ENCODE measurements at regions not wholly inside any gene's neighbourhood (a gene's known extent, or its start where the extent isn't known, plus 50 kb on each side); places are given as distances from the start of the nearest gene placed in this dataset.
A peak's percentile ranks its signal among the peaks of the same experiment; 100 is the strongest.

DNA sequence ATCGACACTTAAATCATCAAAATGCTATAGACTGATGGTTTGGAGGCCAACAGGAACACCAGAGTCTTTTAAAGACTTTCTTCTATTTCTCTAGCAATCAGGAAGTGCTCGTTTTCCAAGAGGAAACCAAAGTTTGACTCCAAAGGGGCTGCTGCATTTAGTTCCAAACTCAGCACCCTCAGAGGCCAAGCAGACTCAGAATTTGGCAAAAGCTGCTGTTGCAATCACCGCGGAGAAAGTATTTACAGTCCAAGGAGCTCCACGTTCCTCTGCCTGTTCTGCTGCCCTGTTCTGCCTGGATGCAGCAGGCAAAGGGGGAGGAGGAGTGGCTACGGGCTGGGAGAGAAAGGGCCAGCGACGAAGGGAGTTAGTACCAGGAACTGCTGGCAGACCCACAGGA lies 325.1 kb downstream of the BCL11B start:
- intact Hi-C loops (cut with DNase I) = no loop called here
- peak; percentile 91 for ATAC-seq (ENCODE audit: poor library complexity)
- DNase-seq = peak; percentile 51

DNA sequence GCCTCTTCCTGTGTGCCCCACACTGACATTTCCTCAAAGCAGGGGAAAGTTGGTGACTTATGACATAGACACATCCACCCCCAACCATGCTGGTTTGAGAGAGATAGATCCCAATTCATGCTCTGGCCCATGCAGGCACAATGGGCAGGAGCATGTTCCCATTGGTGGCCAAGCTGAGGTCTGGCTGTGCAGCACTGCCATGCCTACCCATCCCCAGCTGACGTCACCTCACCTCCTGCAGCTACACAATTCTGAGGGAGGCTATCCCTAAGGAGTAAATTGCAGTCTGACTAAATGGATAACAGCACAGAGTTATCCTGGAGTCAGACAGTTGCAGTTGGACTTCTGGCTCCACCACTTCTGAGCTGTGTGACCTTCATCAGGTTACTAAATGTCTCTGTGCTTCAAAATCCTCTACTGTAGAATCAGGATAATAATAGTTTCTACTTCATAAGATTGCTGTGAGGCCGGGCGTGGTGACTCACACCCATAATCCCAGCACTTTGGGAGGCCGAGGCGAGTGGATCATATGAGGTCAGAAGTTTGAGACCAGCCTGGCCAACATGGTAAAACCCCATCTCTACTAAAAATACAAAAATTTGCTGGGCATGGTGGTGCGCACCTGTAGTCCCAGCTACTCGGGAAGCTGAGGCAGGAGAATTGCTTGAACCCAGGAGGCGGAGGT lies 323.9 kb downstream of the BCL11B start:
- intact Hi-C loops (cut with DNase I) = no loop called here
- no peak for ATAC-seq (ENCODE audit: poor library complexity)
- no peak for DNase-seq

DNA sequence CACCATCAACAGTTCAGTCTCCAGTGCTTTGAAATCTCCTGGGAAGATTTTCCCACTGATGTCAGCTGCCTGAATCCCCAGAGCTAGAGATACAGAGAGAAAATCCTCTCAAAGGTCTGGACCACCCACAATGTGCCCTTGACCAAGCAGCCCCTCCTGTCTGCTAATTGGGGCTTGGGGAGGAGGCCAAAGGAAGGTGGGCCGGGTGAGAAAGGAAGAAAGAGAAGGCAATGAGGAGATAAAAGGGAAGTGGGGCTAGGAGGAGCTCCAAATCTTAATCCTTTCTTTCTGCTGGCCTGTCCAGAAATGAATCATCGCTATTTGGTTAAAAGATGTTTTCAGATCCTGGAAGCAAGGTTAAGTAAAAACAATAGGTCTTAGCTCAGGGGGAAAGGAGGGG lies 322.9 kb downstream of the BCL11B start:
- intact Hi-C loops (cut with DNase I) = no loop called here
- DNase-seq (no peak), ATAC-seq (ENCODE audit: poor library complexity) (no peak)

DNA sequence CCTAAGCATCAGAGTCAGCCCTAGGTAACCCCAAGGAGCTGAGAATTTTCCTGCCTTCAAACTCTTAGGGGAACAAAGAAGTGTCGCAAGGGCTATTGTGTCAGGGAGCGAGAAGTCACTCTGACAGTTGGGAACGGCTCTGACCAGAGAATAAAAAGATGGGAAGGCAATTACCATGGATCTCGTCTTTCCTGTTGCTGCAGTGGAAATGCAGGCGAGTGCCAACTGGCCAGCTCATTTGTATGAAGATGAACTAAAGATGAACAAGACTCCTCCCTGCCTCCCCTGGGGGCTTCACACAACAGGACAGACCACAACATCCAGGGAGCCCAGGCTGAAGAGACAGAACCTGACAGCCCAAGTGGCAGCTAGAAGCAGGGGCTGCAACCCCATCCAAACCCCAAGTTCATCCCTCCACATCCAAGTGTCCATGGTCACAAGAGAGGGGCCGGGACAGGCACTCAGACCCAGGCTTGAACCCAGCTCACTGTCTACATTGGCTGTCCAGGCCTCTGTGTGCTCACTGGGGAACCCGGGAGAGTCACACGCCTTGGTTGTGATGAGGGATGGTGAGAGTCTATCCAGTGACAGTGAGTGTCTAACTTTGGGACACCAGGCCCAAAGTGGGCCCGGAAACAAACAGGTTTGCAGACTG lies 322.4 kb downstream of the BCL11B start:
- DNase-seq (no peak), ATAC-seq (ENCODE audit: poor library complexity) (no peak)
- intact Hi-C loops (cut with DNase I) = no loop called here

DNA sequence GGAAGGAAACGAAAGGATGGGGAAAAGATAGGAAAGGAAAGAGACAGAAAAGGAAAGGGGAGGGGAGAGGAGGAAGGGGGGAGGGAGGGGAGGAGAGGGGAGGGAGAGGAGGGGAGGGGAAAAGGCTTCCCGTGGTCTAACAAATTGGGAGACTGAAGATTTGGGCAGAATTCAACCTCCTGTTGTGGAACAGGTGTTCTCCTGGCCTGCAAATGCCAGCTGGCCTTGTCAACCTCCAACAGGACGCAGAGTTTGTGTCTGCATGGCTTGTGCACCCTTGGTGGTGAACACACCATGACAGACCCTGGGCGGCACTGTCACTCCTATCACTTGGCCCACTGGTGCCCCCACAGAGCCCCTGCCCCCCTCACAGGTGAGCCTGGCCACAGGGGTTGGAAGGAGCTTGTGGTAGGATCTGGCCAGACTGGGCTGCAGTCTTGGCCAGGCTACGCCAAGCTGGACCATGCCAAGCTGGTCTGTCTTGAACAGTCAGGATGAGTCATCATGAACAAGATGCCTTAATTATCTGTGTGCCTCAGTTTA lies 321.6 kb downstream of the BCL11B start:
- intact Hi-C loops (cut with DNase I) = no loop called here
- ATAC-seq (ENCODE audit: poor library complexity) (no peak), DNase-seq (no peak)

DNA sequence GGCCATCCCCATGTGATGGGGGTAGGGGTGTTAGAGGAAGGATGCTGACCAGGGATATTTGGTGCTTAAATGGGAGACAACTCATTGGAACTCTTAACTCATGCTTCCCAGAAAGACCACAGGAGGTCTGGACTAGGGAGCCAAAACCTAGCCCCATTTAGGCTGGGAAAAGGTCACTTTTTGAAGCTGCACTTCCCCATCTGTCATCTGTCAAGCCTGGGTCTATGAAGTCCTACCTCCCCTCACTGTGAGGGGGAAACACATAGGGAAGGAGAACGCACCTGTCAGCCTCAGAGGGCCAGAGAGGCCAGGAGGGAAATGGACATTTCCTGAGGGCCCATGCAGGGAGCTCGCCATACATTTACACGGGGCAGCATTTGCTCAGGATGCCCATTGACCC lies 321.0 kb downstream of the BCL11B start:
- DNase-seq = no peak
- intact Hi-C loops (cut with DNase I) = no loop called here

DNA sequence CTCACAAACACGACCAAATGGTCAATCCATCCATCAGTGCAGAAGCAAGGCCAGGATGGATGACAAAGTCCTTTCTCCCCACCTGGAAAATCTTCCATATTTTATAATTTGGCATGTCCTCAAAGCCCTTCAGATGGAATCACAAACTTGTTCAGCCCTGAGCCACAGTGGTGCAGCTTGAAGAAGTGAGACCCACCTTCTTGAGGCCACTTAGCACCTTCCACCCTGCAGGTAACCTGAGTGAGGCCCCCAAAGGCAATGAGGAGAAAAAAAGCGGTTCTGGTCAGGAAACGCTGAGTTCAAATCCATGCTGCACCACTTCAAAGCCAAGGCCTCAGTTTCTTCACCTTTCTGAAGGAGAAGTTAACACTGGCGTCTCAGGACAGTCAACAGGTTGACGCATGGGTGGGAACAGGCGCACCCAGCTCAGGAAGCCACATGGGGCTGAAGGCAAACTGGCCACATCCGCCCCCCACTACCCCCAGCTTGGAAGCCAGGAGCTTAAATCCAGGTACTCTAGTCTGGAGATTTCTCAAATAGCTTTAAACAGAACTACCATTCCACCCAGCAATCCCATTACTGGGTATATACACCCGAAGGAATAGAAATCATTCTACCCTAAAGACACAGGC lies 320.4 kb downstream of the BCL11B start:
- ATAC-seq (ENCODE audit: poor library complexity) = no peak
- intact Hi-C loops (cut with DNase I) = no loop called here
- DNase-seq = no peak

More for the DNA sequence above, 321.0 kb downstream of the BCL11B start:
- ATAC-seq (ENCODE audit: poor library complexity) = no peak

DNA sequence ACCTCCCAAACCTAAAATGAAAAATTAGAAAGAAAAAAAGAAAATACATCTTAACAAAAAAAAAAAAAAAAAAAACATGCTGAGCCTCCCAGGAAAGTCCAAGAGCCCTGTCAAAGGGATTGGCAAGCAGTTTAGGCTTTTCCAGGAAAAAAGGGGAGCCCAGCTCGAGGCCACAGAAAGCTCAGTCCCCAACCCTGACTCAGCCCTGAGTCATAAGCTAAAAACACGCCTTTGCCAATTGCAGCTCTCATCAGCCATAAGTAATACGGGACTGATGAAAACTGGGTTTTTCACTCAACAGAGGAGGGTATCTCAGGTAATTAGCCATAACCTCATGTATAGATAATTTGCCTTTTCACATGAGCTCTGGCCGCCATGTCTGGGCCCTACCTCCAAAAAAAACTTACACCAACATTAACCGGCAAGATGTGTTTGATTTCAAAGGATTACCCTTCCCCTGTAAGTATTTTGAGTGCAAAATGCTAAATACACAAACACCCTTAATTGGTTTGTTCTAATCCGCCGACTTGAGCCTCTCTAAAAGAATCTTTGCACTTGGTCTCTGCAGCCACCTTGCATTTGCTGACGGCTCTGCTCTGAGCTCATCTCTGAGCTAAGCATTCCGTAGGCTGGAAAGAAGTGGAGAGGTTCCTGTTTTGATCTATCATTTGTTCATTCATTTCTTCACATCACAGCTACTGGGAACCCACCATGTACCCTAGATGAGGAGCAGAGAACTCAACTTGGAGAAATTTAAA lies 319.2 kb downstream of the BCL11B start:
- intact Hi-C loops (cut with DNase I) = no loop called here
- ATAC-seq (ENCODE audit: poor library complexity) = no peak
- no peak for DNase-seq

DNA sequence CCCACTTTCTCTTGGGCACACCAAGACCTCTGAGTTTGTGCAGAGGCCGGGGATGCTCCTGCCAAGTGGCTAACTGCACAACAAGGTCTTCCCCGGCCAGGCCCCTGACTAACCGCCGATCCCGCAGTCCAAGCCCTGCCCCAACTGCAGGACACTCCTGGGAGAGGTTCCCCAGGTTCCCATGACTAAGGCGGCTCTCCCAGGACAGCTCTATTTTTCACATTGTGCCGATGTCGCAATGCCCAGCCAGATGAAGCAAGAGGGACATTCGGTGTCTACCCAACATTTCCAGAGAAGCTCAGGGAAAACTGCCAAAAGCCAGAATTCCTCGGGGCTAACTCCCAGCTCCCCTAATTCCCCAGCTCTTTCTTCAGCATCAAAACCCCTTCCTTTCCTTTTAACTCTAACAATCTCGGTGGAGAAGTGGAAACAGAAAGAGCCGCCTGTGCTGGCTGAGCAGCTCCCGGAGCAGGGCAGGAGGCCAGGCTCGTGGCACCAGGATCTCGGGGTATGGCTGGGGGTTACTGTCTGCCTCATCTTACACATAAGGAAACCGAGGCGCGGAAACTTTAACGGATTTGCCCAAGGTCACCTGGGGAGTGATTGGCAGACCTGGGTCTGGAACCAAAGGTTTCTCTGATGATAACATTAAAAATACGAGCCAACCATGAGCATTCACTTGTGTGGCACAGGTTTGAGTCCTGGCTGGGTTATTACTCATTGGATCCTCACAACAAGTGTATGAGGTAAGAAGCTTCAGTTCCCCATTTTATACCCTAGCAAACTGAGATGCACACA lies 318.2 kb downstream of the BCL11B start:
- ATAC-seq (ENCODE audit: poor library complexity) = no peak
- intact Hi-C loops (cut with DNase I) = no loop called here
- peak; percentile 61 for DNase-seq

DNA sequence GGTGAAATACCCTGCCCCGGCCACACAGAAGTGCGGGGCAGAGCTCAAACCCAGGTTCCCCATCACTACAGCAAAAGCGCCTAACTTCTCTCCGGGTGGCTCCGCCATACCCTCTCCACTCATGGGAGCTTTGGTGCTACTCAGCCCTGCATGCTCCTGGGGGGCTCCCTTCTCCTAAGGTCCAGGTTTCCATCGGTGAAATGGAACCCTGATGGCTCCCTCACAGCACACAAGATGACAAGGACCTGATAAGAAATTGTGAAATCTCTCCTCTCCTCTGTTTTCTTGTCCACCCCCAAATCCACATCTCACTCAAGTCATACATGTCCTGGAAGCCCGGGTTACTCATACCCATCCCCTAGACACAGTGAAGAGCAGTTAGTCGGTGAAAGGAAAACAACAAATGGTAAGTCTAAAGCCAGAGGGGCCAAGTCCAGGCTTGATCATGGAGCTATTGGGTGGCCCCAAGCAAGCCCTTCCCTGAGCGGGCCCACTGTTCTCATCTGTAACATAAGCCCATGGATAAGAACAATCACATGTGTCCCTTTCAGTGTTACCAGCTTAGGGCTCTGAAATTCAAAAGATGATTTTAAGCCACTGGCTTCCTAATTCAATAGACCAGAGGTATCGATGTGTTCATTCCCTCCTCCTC lies 317.5 kb downstream of the BCL11B start:
- no peak for DNase-seq
- intact Hi-C loops (cut with DNase I) = no loop called here

DNA sequence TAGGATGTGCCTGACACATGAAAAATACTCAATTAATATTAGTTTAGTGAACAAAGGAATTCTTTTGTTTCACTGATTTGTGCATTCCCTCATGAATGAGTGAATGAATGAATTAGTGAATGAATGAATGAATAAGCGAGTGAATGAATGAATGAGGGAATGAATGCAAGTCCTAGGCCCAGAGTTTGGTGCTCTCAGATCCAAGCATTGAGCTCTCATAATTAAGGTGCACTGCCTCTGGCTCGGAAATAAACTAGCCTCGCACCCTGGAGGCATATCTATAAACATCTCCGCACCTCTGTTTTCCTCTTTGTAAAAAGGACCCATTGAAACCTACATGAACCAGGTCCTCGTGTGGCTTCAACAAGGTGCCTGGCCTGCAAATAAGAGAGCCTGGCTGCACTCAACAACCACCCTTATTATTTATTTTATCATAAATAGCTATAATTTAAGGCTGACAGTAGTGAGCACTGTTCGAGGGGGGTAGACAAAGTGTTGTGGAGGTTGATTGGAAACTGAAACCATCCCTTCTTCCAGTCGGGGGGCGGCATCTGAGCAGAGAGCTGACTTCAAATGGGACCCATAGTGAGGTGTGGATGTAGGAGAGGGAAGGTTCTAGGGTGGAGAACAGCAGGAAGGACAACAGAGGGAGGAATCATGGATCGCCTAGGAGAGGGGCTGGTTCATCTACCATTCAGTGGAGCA lies 316.8 kb downstream of the BCL11B start:
- DNase-seq = no peak
- intact Hi-C loops (cut with DNase I) = no loop called here
- ATAC-seq (ENCODE audit: poor library complexity) = no peak

More for the DNA sequence above, 317.5 kb downstream of the BCL11B start:
- no peak for ATAC-seq (ENCODE audit: poor library complexity)

DNA sequence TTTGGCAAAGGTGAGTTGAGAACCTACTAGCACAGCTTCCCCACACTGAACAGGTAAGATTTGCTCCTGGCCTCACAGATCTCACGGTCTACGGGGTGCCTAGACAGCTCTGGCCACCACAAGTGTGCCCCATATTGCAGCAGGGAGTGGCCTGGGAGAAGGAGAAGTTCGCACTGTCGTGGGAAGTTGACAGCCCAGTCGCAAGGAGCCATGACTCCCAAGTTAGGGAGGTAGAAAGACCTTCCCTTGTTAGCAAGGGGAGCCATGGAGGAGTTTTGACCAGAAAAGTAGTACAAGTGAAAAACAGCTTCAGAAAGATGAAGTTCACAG lies 316.3 kb downstream of the BCL11B start:
- intact Hi-C loops (cut with DNase I) = no loop called here
- ATAC-seq (ENCODE audit: poor library complexity) = no peak
- no peak for DNase-seq

DNA sequence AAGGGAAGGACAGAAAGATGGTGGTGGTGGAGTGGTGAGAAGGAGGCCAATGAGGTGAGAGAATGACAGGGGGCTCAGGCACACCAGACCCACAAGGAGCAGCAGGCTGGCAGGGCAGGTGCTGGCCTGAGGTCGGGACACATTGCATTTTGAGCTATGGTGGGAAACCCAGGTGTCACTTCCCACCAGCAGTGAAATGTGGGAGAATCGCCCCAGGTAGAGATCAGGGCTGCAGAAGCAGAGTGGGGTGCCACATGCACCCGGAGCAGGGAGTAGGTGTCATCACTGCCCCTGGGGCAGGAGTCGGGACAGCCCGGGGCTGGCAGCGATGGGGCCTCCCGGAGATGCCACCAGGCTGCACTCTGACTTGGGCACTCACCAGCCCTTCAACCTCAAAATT lies 315.8 kb downstream of the BCL11B start:
- ATAC-seq (ENCODE audit: poor library complexity) (no peak), DNase-seq (no peak)
- intact Hi-C loops (cut with DNase I) = no loop called here

DNA sequence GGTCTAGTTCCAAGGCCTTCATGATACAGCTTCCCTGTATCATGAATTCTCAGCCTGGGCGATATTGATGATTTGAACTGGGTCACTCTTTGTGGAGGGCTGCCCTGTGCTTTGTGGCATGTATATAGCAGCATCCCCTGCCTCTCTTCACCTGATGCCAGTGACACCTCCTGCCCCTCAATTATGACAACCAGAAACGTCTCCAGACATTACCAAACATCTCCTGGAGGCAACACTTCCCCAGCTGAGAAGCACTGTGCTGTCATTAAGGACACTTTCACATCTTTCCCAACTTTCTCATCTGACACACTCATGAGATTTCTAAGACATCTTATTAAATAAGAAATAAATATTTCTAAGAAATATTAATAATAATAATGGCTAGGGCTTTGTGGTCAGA lies 315.3 kb downstream of the BCL11B start:
- no peak for DNase-seq
- ATAC-seq (ENCODE audit: poor library complexity) = no peak
- intact Hi-C loops (cut with DNase I) = no loop called here

DNA sequence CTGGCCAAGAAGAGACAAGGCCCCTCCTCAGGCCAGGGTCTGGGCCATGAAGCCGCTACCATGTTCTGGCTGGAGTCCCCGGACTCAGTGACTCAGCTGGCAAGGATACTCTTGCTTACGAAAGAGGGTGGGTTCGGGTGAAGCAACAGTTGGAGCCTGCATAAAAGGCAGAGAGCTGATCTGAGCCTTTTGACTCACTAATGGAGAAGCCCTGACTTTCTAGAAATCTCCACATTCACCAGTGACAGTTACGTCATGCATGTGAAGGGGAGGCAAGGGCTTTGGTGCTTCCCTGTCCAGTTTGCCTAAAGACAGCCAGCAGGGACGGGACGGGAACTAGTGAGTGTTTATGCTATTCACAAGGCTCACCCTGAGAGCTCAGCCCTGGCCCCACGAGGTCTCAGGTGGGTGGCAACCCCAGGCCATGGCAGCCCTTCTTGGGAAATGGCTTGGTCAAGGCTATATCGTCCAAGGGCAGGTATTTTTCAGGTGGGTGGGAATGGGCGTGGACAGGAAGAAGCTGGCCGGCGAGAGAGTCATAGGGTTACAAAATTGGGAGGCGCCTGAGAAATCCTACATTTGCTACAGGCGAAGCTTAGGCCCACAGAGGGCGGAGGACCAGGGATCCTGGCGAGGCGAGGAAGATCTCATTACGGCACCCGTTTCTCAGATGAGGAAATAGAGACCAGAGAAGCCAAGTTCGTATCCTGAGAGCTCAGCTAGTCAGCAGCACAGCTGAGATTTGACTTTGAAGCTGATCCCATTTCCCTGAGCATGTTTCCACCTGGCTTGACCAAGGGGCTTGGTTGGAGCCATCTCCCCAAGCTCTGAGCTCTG lies 314.6 kb downstream of the BCL11B start:
- intact Hi-C loops (cut with DNase I) = no loop called here
- DNase-seq (peak; percentile 69), ATAC-seq (ENCODE audit: poor library complexity) (peak; percentile 95)

DNA sequence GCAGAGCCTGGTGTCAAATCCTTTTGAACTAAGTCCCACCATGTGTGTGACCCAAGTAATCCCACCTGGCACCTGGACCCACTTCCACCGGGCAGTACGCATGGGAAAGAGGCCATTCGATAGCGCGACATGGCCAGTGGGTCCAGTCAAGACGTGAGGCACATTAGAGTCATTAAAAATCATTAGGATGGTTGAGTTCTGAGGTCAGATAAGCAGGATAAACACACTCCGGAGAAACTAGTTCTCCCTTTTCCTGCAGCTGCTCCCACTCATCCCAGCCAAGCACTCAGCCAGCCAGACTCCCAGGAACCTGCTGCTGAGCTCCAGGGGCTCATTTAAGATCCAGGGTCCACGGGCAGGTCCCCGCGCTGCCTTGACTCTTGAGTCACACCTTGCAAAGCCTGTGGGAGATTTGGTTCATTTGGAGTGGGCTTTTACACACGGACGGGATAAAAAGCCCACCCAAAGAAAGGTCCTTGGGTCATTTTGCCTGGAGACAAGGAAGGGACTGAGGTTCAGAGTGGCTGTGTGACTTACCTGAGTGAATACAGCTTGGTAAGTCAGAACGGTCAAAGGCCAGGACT lies 313.9 kb downstream of the BCL11B start:
- intact Hi-C loops (cut with DNase I) = no loop called here
- no peak for ATAC-seq (ENCODE audit: poor library complexity)
- no peak for DNase-seq
